ENCODE measurements at regions not wholly inside any gene's neighbourhood (a gene's known extent, or its start where the extent isn't known, plus 50 kb on each side); places are given as distances from the start of the nearest gene placed in this dataset.

DNA sequence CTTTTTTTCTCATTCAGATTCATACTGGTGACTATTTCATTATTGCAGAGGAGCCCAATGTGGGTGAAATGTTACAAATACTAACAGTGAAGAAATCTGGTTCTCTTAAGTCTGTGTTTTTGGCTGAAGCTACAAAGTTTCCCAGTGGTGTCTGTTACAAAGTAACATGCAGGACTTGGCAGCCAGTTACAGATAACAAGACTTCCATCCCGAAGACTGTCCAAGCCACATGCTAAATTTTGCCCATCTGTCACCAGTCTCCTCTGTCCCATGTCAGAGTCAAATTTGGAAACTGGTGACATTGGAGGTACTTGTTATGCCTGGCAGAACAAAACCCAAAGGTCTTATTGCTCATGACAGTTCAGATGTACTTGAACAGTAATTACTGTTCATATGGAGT, 269.2 kb upstream of the GOLIM4 start:
- TF ChIP-seq, protein P1, sequence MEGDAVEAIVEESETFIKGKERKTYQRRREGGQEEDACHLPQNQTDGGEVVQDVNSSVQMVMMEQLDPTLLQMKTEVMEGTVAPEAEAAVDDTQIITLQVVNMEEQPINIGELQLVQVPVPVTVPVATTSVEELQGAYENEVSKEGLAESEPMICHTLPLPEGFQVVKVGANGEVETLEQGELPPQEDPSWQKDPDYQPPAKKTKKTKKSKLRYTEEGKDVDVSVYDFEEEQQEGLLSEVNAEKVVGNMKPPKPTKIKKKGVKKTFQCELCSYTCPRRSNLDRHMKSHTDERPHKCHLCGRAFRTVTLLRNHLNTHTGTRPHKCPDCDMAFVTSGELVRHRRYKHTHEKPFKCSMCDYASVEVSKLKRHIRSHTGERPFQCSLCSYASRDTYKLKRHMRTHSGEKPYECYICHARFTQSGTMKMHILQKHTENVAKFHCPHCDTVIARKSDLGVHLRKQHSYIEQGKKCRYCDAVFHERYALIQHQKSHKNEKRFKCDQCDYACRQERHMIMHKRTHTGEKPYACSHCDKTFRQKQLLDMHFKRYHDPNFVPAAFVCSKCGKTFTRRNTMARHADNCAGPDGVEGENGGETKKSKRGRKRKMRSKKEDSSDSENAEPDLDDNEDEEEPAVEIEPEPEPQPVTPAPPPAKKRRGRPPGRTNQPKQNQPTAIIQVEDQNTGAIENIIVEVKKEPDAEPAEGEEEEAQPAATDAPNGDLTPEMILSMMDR (conservative IDR thresholded peaks at IDR 0.05), result no peak
- TF ChIP-seq EZH2 (IDR thresholded peaks at IDR 0.05; ENCODE audit: low read depth), result no peak

All from PC-9 (cell line).